HG03354 (cell line): ENCODE measurements at regions not wholly inside any gene's neighbourhood (a gene's known extent, or its start where the extent isn't known, plus 50 kb on each side); places are given as distances from the start of the nearest gene placed in this dataset.

Experiments
- ATAC-seq: cut with Tn5 transposase; IDR thresholded peaks from one replicate; pipeline ENCODE4 v1.9.1; 2021; ENCODE audit warnings: mild to moderate bottlenecking; ENCODE audit not compliant: unreplicated experiment, poor library complexity, severe bottlenecking

- no peak for ATAC-seq
Observed at GRCh38 chr2:84292545-84292944, 166.5 kb downstream of the SUCLG1 start.

- ATAC-seq: no peak
Observed at GRCh38 chr2:84290537-84290936, 168.5 kb downstream of the SUCLG1 start.

- ATAC-seq: no peak
Observed at GRCh38 chr2:84288293-84288692, 170.8 kb downstream of the SUCLG1 start.

- ATAC-seq: no peak
Observed at GRCh38 chr2:84286878-84287277, 172.2 kb downstream of the SUCLG1 start.

GRCh38 chr2:84285056-84285747 lies 173.9 kb downstream of the SUCLG1 start:
- no peak for ATAC-seq

GRCh38 chr2:84283506-84283905 lies 175.6 kb downstream of the SUCLG1 start:
- no peak for ATAC-seq

GRCh38 chr2:84281510-84281909 lies 177.6 kb downstream of the SUCLG1 start:
- no peak for ATAC-seq

GRCh38 chr2:84280873-84281272 lies 178.2 kb downstream of the SUCLG1 start:
- ATAC-seq: no peak

GRCh38 chr2:84278386-84278785 lies 180.7 kb downstream of the SUCLG1 start:
- ATAC-seq: no peak

- no peak for ATAC-seq
Observed at GRCh38 chr2:84276590-84277255, 182.4 kb downstream of the SUCLG1 start.

- no peak for ATAC-seq
Observed at GRCh38 chr2:84273406-84273805, 185.7 kb downstream of the SUCLG1 start.

GRCh38 chr2:84271977-84272376 lies 187.1 kb downstream of the SUCLG1 start:
- no peak for ATAC-seq

GRCh38 chr2:84257831-84258230 lies 201.2 kb downstream of the SUCLG1 start:
- ATAC-seq: no peak

GRCh38 chr2:84251651-84252302 lies 207.3 kb downstream of the SUCLG1 start:
- ATAC-seq: no peak

- ATAC-seq: no peak
Observed at GRCh38 chr2:84249140-84249539, 209.9 kb downstream of the SUCLG1 start.

- no peak for ATAC-seq
Observed at GRCh38 chr2:84247532-84247931, 211.5 kb downstream of the SUCLG1 start.

GRCh38 chr2:84243788-84244733 lies 215.0 kb downstream of the SUCLG1 start:
- no peak for ATAC-seq

- no peak for ATAC-seq
Observed at GRCh38 chr2:84238907-84239306, 220.2 kb downstream of the SUCLG1 start.

- ATAC-seq: no peak
Observed at GRCh38 chr2:84236288-84236687, 222.8 kb downstream of the SUCLG1 start.

- ATAC-seq: no peak
Observed at GRCh38 chr2:84234103-84234502, 225.0 kb downstream of the SUCLG1 start.
